ENCODE measurements at regions not wholly inside any gene's neighbourhood (a gene's known extent, or its start where the extent isn't known, plus 50 kb on each side); places are given as distances from the start of the nearest gene placed in this dataset.
"Not testable (repeated sequence)": the region's sequence is repeated elsewhere in the genome, so short reads cannot be mapped to it uniquely, and the experiment has no call there.

GRCh38 chr17:56731096-56731495 lies 102.6 kb downstream of the C17orf67 start:
- WGBS, 2 experiments (ENCODE audit: extremely low coverage in 2 of 2, insufficient read length in 1 of 2), result no CpG with 5 or more reads among the region's 5 CpGs
- dilution Hi-C loops (cut with HindIII; ENCODE audit: low sequenced_read_pairs, unreplicated experiment); BruUV-seq (replicated peaks): not testable (repeated sequence)

More at GRCh38 chr17:56731096-56731495, 102.6 kb downstream of the C17orf67 start:
- ATAC-seq (ENCODE audit: low read depth); H3K4me2 ChIP-seq (ENCODE audit: low read depth, low read length); H2BK20ac ChIP-seq (ENCODE audit: low read depth, low read length); CTCF ChIA-PET; H3K4me3 ChIP-seq (ENCODE audit: insufficient read depth, low read depth, low read length); POLR2A ChIA-PET (ENCODE audit: unreplicated experiment); H3K36me3 ChIP-seq (ENCODE audit: control insufficient read depth, insufficient read depth, low read length); H3K18ac ChIP-seq (ENCODE audit: low read depth, low read length); H4K20me1 ChIP-seq (ENCODE audit: insufficient read depth, low read length); H2BK5ac ChIP-seq (ENCODE audit: low read depth, low read length, poor library complexity, severe bottlenecking); H4K5ac ChIP-seq (ENCODE audit: low read depth, low read length); H4K91ac ChIP-seq (ENCODE audit: insufficient read depth, low read depth, low read length); in situ Hi-C loops (cut with MboI; ENCODE audit: low sequenced_read_pairs); H2AFZ ChIP-seq (replicated peaks; ENCODE audit: low read length, poor library complexity); H3K27ac ChIP-seq (ENCODE audit: insufficient read depth, low read length); H2AK5ac ChIP-seq (ENCODE audit: low read depth, low read length); H3K4me1 ChIP-seq (ENCODE audit: control insufficient read depth, insufficient read depth, low read length); H2BK120ac ChIP-seq (ENCODE audit: low read depth, low read length); H3K9me3 ChIP-seq (ENCODE audit: control insufficient read depth, insufficient read depth, low read length); DNase-seq; H3K9me1 ChIP-seq (ENCODE audit: insufficient read depth, low read length); H2AK9ac ChIP-seq (replicated peaks; ENCODE audit: low read depth, low read length, poor library complexity); intact Hi-C loops (cut with micrococcal nuclease); H3K4ac ChIP-seq (ENCODE audit: low read depth, low read length); H2BK15ac ChIP-seq (ENCODE audit: low read depth, low read length); H3K56ac ChIP-seq (ENCODE audit: extremely low read depth, insufficient read depth, low read length); H3K9ac ChIP-seq (ENCODE audit: low read depth, low read length); H3K14ac ChIP-seq (replicated peaks; ENCODE audit: low read depth, low read length); H4K8ac ChIP-seq (ENCODE audit: low read depth in 2 of 2, low read length in 2 of 2); H3K79me1 ChIP-seq (ENCODE audit: low read depth in 1 of 2, low read length in 2 of 2); H3K23ac ChIP-seq (ENCODE audit: low read depth, low read length): not testable (repeated sequence)
- peaks cover 17% of the 10 kb centered on the region for H3K27me3 ChIP-seq (ENCODE audit: control insufficient read depth, insufficient read depth, low read length)

Measured in IMR-90 (cell line).